ENCODE measurements at regions not wholly inside any gene's neighbourhood (a gene's known extent, or its start where the extent isn't known, plus 50 kb on each side); places are given as distances from the start of the nearest gene placed in this dataset.

DNA sequence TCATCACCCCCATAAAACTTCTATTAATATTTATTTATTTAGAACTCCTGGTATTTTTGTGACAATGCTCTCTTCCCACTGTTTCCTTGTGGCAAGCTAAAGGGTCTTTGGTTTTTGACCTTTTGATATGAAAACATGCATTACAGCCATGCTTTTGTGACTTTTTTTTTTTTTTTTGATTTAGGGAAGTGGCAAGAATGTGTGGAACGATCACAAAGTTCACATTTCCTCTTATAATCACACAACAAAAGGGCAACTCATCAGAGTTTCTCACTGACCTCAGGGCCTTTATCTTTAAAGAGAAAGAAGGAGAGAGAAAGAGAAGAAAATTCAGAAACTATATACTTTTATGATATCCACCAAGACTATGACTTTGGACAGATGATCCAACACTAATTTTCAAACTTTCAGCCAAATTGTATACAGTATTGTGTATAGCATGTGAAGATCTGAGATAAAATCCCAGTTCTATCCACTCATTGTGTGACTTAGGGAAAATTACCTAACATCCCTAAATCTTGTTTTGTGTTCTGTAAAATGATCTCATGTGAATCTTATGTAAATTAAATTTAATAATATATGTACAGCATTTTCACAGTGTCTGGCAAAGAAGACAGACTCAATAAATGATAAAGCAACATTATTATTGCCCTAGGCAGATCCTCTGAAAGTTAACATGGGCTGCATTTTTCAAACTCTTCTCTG lies 106.8 kb upstream of the MARCKS start:
- Histone ChIP-seq H3K9me1 (replicated peaks; ENCODE audit: control insufficient read depth, extremely low read depth, insufficient read depth, low read length) (no peaks in the 10 kb centered on the region), H4K20me1 (replicated peaks; ENCODE audit: control insufficient read depth, extremely low read depth, insufficient read depth, low read length) (no peaks in the 10 kb centered on the region), H3K79me2 (ENCODE audit: control insufficient read depth, insufficient read depth, low read length) (no peaks in the 10 kb centered on the region), H3K9ac (replicated peaks; ENCODE audit: extremely low read depth, insufficient read depth, low read length) (no peak overlapping the region), H3K9me3 (replicated peaks; ENCODE audit: control insufficient read depth, insufficient read depth, low read length) (no peaks in the 10 kb centered on the region), H3K4me1 (ENCODE audit: control insufficient read depth, extremely low read depth, insufficient read depth, low read length) (no peaks in the 10 kb centered on the region), H2AFZ (ENCODE audit: low read depth, low read length) (no peak overlapping the region), H3K27ac (ENCODE audit: insufficient read depth, low read depth, low read length) (no peak overlapping the region), H3K4me2 (ENCODE audit: insufficient read depth, low read length) (no peak overlapping the region), H3K36me3 (ENCODE audit: control insufficient read depth in 2 of 2, extremely low read depth in 1 of 2, insufficient read depth in 2 of 2, low read length in 2 of 2) (no peaks in the 10 kb centered on the region), H3K27me3 (ENCODE audit: control insufficient read depth in 2 of 2, insufficient read depth in 2 of 2, low read length in 2 of 2) (no peaks in the 10 kb centered on the region), H3K4me3 (replicated peaks in 1 of 3; ENCODE audit: insufficient read depth in 1 of 3, low read depth in 1 of 3, low read length in 3 of 3) (no peak overlapping the region)
- peak; percentile 11 for DNase-seq (ENCODE audit: low read depth, low spot score)
- intact Hi-C loops (cut with micrococcal nuclease) = no loop called here
- ChIA-PET CTCF (no interaction called here), POLR2A (no interaction called here)
- FAIRE-seq = no peak
- TF ChIP-seq MYC (IDR thresholded peaks at IDR 0.05; ENCODE audit: low read depth, low read length) (no peak), FOS (IDR thresholded peaks at IDR 0.05; ENCODE audit: borderline replicate concordance, insufficient read depth, low read length) (no peak)
- BruUV-seq (replicated peaks) = no TSS peak
- dilution Hi-C loops (cut with MboI; ENCODE audit: extremely low pct_ligation_motif_present, low sequenced_read_pairs) = no loop called here

DNA sequence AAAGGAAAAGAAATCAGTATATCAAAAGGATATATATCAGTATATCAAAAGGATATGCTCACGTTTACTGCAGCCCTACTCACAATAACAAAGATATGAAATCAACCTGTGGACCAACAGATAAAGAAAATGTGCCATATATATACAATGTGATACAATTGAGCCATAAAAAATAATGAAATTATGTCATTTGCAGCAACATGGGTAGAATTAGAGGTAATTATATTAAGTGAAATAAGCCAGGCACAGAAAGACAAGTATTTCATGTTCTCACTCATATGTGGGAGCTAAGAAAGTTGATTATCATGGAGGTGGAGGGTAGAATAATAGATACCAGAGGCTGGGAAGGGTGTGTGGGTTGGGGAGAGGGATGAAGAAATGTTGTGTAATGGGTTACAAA lies 102.9 kb upstream of the MARCKS start:
- Histone ChIP-seq H2AFZ (ENCODE audit: low read depth, low read length) (no peak overlapping the region), H3K9ac (replicated peaks; ENCODE audit: extremely low read depth, insufficient read depth, low read length) (no peak overlapping the region), H3K27me3 (ENCODE audit: control insufficient read depth in 2 of 2, insufficient read depth in 2 of 2, low read length in 2 of 2) (no peaks in the 10 kb centered on the region), H3K4me1 (ENCODE audit: control insufficient read depth, extremely low read depth, insufficient read depth, low read length) (no peaks in the 10 kb centered on the region), H3K36me3 (ENCODE audit: control insufficient read depth in 2 of 2, extremely low read depth in 1 of 2, insufficient read depth in 2 of 2, low read length in 2 of 2) (no peaks in the 10 kb centered on the region), H3K9me1 (replicated peaks; ENCODE audit: control insufficient read depth, extremely low read depth, insufficient read depth, low read length) (no peaks in the 10 kb centered on the region), H3K9me3 (replicated peaks; ENCODE audit: control insufficient read depth, insufficient read depth, low read length) (no peaks in the 10 kb centered on the region), H4K20me1 (replicated peaks; ENCODE audit: control insufficient read depth, extremely low read depth, insufficient read depth, low read length) (no peaks in the 10 kb centered on the region), H3K4me2 (ENCODE audit: insufficient read depth, low read length) (no peak overlapping the region), H3K79me2 (ENCODE audit: control insufficient read depth, insufficient read depth, low read length) (no peaks in the 10 kb centered on the region), H3K4me3 (replicated peaks in 1 of 3; ENCODE audit: insufficient read depth in 1 of 3, low read depth in 1 of 3, low read length in 3 of 3) (no peak overlapping the region), H3K27ac (ENCODE audit: insufficient read depth, low read depth, low read length) (no peak overlapping the region)
- intact Hi-C loops (cut with micrococcal nuclease) = no loop called here
- no TSS peak for BruUV-seq (replicated peaks)
- TF ChIP-seq POLR2AphosphoS5 (IDR thresholded peaks at IDR 0.05; ENCODE audit: insufficient read depth, low read depth, low read length) (no peak), MYC (IDR thresholded peaks at IDR 0.05; ENCODE audit: low read depth, low read length) (no peak), EZH2 (IDR thresholded peaks at IDR 0.05; ENCODE audit: borderline replicate concordance, low read depth, low read length, severe bottlenecking) (no peak)
- TF ChIP-seq, protein P1, sequence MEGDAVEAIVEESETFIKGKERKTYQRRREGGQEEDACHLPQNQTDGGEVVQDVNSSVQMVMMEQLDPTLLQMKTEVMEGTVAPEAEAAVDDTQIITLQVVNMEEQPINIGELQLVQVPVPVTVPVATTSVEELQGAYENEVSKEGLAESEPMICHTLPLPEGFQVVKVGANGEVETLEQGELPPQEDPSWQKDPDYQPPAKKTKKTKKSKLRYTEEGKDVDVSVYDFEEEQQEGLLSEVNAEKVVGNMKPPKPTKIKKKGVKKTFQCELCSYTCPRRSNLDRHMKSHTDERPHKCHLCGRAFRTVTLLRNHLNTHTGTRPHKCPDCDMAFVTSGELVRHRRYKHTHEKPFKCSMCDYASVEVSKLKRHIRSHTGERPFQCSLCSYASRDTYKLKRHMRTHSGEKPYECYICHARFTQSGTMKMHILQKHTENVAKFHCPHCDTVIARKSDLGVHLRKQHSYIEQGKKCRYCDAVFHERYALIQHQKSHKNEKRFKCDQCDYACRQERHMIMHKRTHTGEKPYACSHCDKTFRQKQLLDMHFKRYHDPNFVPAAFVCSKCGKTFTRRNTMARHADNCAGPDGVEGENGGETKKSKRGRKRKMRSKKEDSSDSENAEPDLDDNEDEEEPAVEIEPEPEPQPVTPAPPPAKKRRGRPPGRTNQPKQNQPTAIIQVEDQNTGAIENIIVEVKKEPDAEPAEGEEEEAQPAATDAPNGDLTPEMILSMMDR (IDR thresholded peaks at IDR 0.05; ENCODE audit: extremely low read depth in 1 of 2, insufficient read depth in 1 of 2, low read depth in 1 of 2, low read length in 2 of 2) = no peak
- DNase-seq (ENCODE audit: low read depth, low spot score) (no peak), FAIRE-seq (no peak)
- CTCF ChIA-PET = interaction anchor here (2.1 kb wide), 1 partner anchor 8 kb away, joined by 8 read pairs; no protein-coding TSS in a partner anchor
- dilution Hi-C loops (cut with MboI; ENCODE audit: extremely low pct_ligation_motif_present, low sequenced_read_pairs) = no loop called here
- POLR2A ChIA-PET = no interaction called here

All from endothelial cell of umbilical vein (primary cell).